ENCODE measurements at regions not wholly inside any gene's neighbourhood (a gene's known extent, or its start where the extent isn't known, plus 50 kb on each side); places are given as distances from the start of the nearest gene placed in this dataset.

DNA sequence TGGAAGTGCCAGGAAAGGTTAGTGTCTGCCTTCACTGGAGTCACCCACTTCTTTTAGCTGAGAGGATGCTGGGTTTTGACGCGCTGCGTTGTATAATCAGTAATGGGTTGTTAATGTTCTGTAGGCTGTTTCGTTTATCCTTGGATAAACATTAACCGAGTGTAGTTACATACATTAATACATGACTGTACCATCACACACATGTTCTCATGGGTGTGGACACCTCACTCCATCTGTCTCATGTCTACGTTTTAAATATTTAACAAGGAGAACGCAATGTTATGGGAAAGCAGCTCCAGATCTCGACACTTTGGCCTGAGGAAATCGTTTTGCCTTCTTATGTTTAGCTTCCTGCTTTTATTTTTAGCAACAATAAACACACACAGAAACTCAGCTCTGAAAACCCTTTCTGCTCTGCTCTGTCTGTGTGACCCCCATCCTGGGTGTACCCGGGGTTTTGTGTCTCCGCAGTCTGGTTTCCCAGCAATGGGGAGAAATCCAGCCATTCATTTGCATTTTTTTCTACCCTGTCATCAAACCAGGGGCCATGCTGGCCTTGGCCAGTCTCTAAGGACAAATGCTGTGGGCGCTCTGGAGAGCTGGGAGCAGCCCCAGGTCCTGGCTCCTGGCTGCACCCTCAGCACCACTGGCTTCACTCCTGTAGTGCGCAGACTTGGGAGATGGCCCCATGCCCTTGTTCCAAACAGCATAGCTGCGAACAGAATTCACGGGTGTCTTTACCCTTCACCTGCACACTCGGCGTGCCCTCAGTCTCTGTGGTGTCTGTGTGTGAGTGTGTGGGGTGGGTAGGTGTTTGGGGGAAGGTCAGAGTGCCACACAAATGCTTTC lies 110.8 kb downstream of the ERMARD start:
- Histone ChIP-seq H3K4me3 (no peak overlapping the region), H3K36me3 (no peaks in the 10 kb centered on the region), H3K9me3 (peaks cover 0 to 13% (median 10%) of the 10 kb centered on the region in 12 donors), H3K27ac (peak overlapping the region in 7 of 12 donors; percentile 9 to 55 (median 34)), H3K27me3 (no peaks in the 10 kb centered on the region), H3K4me1 (peaks cover 0 to 25% (median 8%) of the 10 kb centered on the region in 12 donors)
- peak in 1 of 5 donors; percentile 6 for DNase-seq
- 66 to 72% (median 67%) methylated on average over 15 to 17 of the region's 17 CpGs for WGBS, 4 donors
- no peak for ATAC-seq
- TF ChIP-seq, protein P1, sequence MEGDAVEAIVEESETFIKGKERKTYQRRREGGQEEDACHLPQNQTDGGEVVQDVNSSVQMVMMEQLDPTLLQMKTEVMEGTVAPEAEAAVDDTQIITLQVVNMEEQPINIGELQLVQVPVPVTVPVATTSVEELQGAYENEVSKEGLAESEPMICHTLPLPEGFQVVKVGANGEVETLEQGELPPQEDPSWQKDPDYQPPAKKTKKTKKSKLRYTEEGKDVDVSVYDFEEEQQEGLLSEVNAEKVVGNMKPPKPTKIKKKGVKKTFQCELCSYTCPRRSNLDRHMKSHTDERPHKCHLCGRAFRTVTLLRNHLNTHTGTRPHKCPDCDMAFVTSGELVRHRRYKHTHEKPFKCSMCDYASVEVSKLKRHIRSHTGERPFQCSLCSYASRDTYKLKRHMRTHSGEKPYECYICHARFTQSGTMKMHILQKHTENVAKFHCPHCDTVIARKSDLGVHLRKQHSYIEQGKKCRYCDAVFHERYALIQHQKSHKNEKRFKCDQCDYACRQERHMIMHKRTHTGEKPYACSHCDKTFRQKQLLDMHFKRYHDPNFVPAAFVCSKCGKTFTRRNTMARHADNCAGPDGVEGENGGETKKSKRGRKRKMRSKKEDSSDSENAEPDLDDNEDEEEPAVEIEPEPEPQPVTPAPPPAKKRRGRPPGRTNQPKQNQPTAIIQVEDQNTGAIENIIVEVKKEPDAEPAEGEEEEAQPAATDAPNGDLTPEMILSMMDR (IDR thresholded peaks at IDR 0.05) = no peak
- no peak for TF ChIP-seq POLR2A (IDR thresholded peaks at IDR 0.05)
- intact Hi-C loops (cut with DNase I) = no loop called here

DNA sequence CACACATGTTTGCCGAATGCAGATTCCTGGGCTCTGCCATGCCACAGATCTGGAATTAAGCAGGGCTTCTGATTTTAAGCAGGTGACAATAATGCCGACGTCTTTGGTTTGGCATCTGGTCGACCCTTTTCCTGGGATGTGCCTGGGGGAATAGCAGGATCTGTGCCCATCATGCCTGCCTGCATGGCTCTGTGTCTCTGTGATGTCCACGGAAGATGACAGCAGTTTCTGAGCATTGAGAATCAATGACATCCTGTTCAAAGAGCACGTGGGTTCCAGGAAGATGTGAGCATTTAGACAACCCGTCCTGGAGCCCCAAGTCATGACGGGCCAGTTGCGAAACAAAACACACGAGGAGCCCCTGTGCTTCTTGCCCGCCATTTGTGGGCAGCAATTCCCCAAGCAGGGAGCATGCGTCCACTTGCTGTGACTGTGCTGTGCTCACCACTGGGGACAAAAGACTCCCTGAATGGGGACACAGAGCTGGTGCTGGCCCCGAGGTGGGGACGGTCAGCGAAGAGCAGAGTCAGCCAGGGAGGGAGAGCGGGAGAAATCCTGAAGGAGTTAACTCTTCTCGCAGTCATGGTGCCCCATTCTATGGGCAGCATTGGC lies 110.1 kb downstream of the ERMARD start:
- Histone ChIP-seq H3K9me3 (peaks cover 0 to 18% (median 10%) of the 10 kb centered on the region in 12 donors), H3K36me3 (no peaks in the 10 kb centered on the region), H3K27ac (peak overlapping the region in 5 of 12 donors; percentile 9 to 70 (median 34)), H3K27me3 (no peaks in the 10 kb centered on the region), H3K4me1 (peaks cover 0 to 25% (median 8%) of the 10 kb centered on the region in 12 donors), H3K4me3 (no peak overlapping the region)
- intact Hi-C loops (cut with DNase I) = loop anchor here in 1 of 10 donors (2.0 kb wide), 1 partner anchor 45 kb away; no protein-coding TSS in a partner anchor
- TF ChIP-seq POLR2A (IDR thresholded peaks at IDR 0.05) = no peak
- TF ChIP-seq, protein P1 (IDR thresholded peaks at IDR 0.05) = no peak
- peak in 1 of 5 donors; percentile 5 for DNase-seq
- ATAC-seq = no peak
- 82 to 85% (median 84%) methylated on average over 16 to 17 of the region's 17 CpGs for WGBS, 4 donors

DNA sequence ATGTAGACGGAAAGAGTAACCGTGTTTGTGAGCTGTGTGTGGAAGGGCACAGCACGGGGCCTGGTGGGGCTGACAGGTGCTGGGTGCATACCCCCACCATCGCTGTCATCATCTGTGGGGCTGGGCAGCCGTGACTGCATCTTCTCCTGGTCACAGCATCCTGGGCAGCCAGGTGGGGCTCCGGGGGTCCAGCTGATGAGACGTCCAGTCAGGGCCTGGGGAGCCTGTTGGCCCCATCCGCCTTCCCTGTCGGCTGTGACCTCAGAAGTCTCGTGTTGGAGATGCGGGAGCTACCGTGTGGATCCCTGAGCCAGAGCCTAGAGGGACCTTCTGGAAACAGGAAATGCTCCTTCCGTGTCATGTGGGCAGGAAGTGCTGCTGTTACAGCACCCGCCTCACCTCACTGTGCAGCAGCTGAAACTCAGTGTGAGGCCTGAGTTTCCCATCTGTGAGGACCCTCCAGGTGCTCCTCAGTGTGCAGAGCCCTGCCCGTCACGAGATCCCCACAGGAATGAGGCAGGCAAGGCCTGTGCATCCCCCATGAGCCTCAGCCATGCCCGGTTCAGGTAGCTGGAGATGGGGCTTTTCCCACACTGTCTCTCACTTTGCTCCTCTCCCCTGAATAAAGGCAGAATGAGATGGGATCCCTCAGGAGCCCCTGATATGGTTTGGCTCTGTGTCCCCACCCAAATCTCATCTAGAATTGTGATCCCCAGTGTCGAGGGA lies 108.7 kb downstream of the ERMARD start:
- DNase-seq = peak in 2 of 5 donors; percentile 32 to 39

More for the DNA sequence above, 108.7 kb downstream of the ERMARD start:
- Histone ChIP-seq H3K4me1 (peaks cover 0 to 25% (median 8%) of the 10 kb centered on the region in 12 donors), H3K27ac (peak overlapping the region in 6 of 12 donors; percentile 14 to 70 (median 44)), H3K9me3 (peaks cover 0 to 18% (median 10%) of the 10 kb centered on the region in 12 donors), H3K36me3 (no peaks in the 10 kb centered on the region), H3K27me3 (no peaks in the 10 kb centered on the region), H3K4me3 (no peak overlapping the region)
- intact Hi-C loops (cut with DNase I) = loop anchor here in 2 of 10 donors (2.0 to 10.0 kb wide), 2 partner anchors 45 to 47 kb away; no protein-coding TSS in a partner anchor
- 57 to 67% (median 61%) methylated on average over 11 to 18 of the region's 18 CpGs for WGBS, 4 donors
- peak in 3 of 4 donors; percentile 55 to 92 (median 57) for ATAC-seq
- TF ChIP-seq, protein P1 (IDR thresholded peaks at IDR 0.05) = no peak
- TF ChIP-seq POLR2A (IDR thresholded peaks at IDR 0.05) = no peak
